Colonic mucosa (tissue), 4 donors: ENCODE measurements at regions not wholly inside any gene's neighbourhood (a gene's known extent, or its start where the extent isn't known, plus 50 kb on each side); places are given as distances from the start of the nearest gene placed in this dataset.
A peak's percentile ranks its signal among the peaks of the same experiment; 100 is the strongest.

Source experiments
- DNase-seq: peaks from one replicate; pipeline ENCODE4 v3.0.0-alpha.2; 2020
- H3K27ac ChIP-seq: fragments of 200-600 bp; one replicate; pipeline ENCODE4 v1.8.0; 2021
- H3K27me3 ChIP-seq: fragments of 200-600 bp; one replicate; pipeline ENCODE4 v1.8.0; 2021
- H3K36me3 ChIP-seq: fragments of 200-600 bp; one replicate; pipeline ENCODE4 v1.8.0; 2021
- H3K4me1 ChIP-seq: fragments of 200-600 bp; one replicate; pipeline ENCODE4 v1.8.0; 2021; ENCODE audit warnings: mild to moderate bottlenecking
- H3K4me3 ChIP-seq: fragments of 200-600 bp; one replicate; pipeline ENCODE4 v1.8.0; 2021
- H3K9ac ChIP-seq, 2 donors: one replicate each; pipeline ENCODE4 v1.7.0; 2013; ENCODE audit warnings: control low read depth in 2 of 2, low read depth in 2 of 2, low read length in 2 of 2
- H3K9me3 ChIP-seq: fragments of 200-600 bp; one replicate; pipeline ENCODE4 v1.8.0; 2021
- intact Hi-C: fragments of 100-400 bp; cut with DNase I; formaldehyde crosslinking; loops from one replicate; pipeline ENCODE4 v1.14.1; 2022
- TF ChIP-seq, protein P1 (sequence below): fragments of 200-600 bp; IDR thresholded peaks from one replicate; pipeline ENCODE4 v1.8.0; 2022; ENCODE audit warnings: antibody characterized with exemption, mild to moderate bottlenecking
- donor health status: healthy.
- donor health status: DM: no; HTN: no; CAD: no.
- donor health status: DM: no; HTN: no; CAD: no.

DNA sequence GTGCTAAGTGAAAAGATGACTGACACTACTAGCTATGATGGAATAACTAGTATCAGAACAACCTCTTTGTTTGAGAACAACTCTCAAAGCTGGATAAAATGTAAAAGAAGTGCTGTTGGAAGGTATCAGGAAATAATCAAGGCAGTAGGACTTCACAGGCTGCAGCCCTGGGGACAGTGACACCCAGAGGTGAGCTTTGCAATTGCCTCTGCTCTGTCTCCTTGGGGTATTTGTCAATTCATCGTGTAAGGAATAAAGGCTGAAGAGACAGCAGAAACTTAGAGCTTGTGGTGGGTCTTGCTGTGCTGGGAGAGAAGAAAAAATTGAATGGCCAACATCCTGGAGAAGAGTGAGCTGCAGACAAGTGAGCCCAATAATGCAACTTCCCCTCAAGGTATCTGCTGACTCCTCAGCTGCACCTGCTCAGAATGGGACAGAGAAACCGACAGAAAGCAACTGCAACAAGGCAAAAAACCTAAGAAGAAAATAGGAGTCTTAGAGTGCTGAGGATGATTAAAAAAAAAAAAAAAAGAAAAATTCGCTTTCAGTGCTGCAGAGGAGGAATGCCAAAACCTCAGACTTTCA lies 141.1 kb downstream of the RCN1 start:
- Histone ChIP-seq H3K36me3 (no peaks in the 10 kb centered on the region), H3K27me3 (no peaks in the 10 kb centered on the region), H3K4me1 (no peaks in the 10 kb centered on the region), H3K4me3 (no peak overlapping the region), H3K9ac (no peak overlapping the region), H3K9me3 (no peaks in the 10 kb centered on the region), H3K27ac (no peak overlapping the region)
- intact Hi-C loops = no loop called here
- TF ChIP-seq, protein P1, sequence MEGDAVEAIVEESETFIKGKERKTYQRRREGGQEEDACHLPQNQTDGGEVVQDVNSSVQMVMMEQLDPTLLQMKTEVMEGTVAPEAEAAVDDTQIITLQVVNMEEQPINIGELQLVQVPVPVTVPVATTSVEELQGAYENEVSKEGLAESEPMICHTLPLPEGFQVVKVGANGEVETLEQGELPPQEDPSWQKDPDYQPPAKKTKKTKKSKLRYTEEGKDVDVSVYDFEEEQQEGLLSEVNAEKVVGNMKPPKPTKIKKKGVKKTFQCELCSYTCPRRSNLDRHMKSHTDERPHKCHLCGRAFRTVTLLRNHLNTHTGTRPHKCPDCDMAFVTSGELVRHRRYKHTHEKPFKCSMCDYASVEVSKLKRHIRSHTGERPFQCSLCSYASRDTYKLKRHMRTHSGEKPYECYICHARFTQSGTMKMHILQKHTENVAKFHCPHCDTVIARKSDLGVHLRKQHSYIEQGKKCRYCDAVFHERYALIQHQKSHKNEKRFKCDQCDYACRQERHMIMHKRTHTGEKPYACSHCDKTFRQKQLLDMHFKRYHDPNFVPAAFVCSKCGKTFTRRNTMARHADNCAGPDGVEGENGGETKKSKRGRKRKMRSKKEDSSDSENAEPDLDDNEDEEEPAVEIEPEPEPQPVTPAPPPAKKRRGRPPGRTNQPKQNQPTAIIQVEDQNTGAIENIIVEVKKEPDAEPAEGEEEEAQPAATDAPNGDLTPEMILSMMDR = peak; percentile 31
- no peak for DNase-seq

DNA sequence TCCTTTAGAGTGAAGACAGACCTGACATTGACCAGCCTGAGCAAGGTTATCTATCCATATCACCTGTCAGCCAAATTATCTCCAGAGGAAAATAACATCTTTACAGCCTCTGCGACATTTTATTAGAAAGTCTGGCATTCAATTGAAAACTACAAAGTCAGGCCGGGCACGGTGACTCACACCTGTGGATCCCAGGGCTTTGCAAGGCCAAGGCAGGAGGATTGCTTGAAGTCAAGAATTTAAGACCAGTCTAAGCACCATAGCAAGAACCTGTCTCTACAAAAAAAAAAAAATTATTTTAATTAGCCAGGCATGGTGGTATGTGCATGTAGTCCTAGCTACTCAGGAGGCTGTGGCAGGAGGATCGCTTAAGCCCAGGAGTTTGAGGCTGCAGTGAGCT lies 141.6 kb downstream of the RCN1 start:
- Histone ChIP-seq H3K9me3 (no peaks in the 10 kb centered on the region), H3K4me1 (no peaks in the 10 kb centered on the region), H3K27ac (no peak overlapping the region), H3K36me3 (no peaks in the 10 kb centered on the region), H3K27me3 (no peaks in the 10 kb centered on the region), H3K4me3 (no peak overlapping the region), H3K9ac (no peak overlapping the region)
- intact Hi-C loops = no loop called here
- TF ChIP-seq, protein P1 = no peak
- no peak for DNase-seq

DNA sequence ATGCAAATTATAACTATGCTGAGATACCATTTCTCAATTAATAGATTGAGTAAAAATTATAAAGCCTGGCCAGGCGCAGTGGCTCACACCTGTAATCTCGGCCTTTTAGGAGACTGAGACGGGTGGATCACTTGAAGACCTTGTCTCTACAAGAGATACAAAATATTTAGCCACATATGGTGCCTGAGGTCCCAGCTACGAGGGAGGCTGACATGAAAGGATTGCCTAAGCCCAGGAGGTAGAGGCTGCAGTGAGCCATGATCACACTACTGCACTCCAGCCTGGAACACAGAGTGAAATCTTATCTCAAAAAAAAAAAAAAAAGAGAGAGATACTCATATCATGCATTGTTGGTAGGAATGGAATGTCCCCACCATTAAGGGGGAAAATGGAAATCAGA lies 142.4 kb downstream of the RCN1 start:
- no peak overlapping the region for H3K4me3 ChIP-seq
- intact Hi-C loops = no loop called here
- H3K4me1 ChIP-seq = no peaks in the 10 kb centered on the region
- DNase-seq = no peak
- no peaks in the 10 kb centered on the region for H3K9me3 ChIP-seq
- no peaks in the 10 kb centered on the region for H3K36me3 ChIP-seq
- no peak overlapping the region for H3K27ac ChIP-seq
- H3K27me3 ChIP-seq = no peaks in the 10 kb centered on the region
- TF ChIP-seq, protein P1 = no peak
- H3K9ac ChIP-seq = no peak overlapping the region

DNA sequence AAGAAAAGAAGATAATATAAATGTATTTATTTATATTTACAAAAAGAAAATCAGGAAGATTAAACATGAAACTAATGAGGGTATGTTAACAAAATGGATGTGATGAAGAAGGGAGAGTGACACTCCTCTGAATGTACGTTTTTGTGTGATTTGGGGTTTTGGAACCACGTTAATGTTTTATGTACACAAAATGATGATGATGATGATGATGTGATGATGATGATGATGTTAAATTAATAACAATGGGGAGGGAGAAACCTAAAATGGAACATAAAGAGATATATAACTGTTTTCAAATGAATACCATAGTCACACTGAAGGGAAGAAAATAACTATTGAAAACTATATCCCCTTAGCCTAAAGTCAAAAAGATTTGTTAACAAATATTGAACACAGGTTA lies 143.1 kb downstream of the RCN1 start:
- intact Hi-C loops = no loop called here
- Histone ChIP-seq H3K4me3 (no peak overlapping the region), H3K9ac (no peak overlapping the region), H3K9me3 (no peaks in the 10 kb centered on the region), H3K36me3 (no peaks in the 10 kb centered on the region), H3K27ac (no peak overlapping the region), H3K27me3 (no peaks in the 10 kb centered on the region), H3K4me1 (no peaks in the 10 kb centered on the region)
- TF ChIP-seq, protein P1 = no peak
- DNase-seq = no peak

DNA sequence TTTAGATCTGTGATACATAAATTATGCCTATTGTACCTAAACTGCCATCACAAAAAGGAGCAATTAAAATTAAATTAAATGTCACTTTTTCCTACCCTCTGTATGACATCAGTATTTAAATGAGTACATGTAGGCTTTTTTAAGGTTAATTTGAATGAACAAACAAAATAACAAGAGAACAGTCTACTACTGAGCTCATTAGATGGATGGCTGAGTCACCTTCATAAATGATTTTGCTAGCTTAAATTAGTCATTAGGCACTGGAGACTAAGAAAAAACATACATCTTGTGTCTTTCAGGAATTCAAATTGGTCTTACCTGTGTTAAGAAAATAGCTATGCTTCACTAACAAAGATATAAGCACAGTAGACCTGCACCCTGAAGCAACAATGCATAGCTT lies 153.6 kb downstream of the RCN1 start:
- Histone ChIP-seq H3K27ac (no peak overlapping the region), H3K9me3 (no peaks in the 10 kb centered on the region), H3K4me3 (no peak overlapping the region), H3K9ac (no peak overlapping the region), H3K36me3 (no peaks in the 10 kb centered on the region), H3K4me1 (no peaks in the 10 kb centered on the region), H3K27me3 (no peaks in the 10 kb centered on the region)
- TF ChIP-seq, protein P1 = no peak
- DNase-seq = no peak
- intact Hi-C loops = no loop called here
